GM12873 (cell line): ENCODE measurements at regions not wholly inside any gene's neighbourhood (a gene's known extent, or its start where the extent isn't known, plus 50 kb on each side); places are given as distances from the start of the nearest gene placed in this dataset.

Experiments used
- CTCF ChIP-seq: IDR thresholded peaks from 2 replicates; pipeline ENCODE4 v1.5.1; 2012; ENCODE audit warnings: low read depth, mild to moderate bottlenecking, moderate library complexity, low read length, control low read depth; ENCODE audit not compliant: insufficient read depth; ENCODE audit errors: missing control alignments

- TF ChIP-seq CTCF = no peak
Measured at GRCh38 chr20:4406627-4407026, 157.5 kb upstream of the ADRA1D start.

- TF ChIP-seq CTCF = no peak
Measured at GRCh38 chr20:4401601-4402000, 152.5 kb upstream of the ADRA1D start.

GRCh38 chr20:4384961-4385360 lies 135.9 kb upstream of the ADRA1D start:
- TF ChIP-seq CTCF = no peak

- no peak for TF ChIP-seq CTCF
Measured at GRCh38 chr20:4383961-4384360, 134.9 kb upstream of the ADRA1D start.

- no peak for TF ChIP-seq CTCF
Measured at GRCh38 chr20:4375881-4376280, 126.8 kb upstream of the ADRA1D start.

GRCh38 chr20:4373454-4373853 lies 124.4 kb upstream of the ADRA1D start:
- TF ChIP-seq CTCF = no peak

GRCh38 chr20:4371623-4372251 lies 122.7 kb upstream of the ADRA1D start:
- no peak for TF ChIP-seq CTCF
